GM23248 (cell line): ENCODE measurements at regions not wholly inside any gene's neighbourhood (a gene's known extent, or its start where the extent isn't known, plus 50 kb on each side); places are given as distances from the start of the nearest gene placed in this dataset.
A peak's percentile ranks its signal among the peaks of the same experiment; 100 is the strongest.

Experiments
- DNase-seq: peaks from one replicate; pipeline ENCODE4 v3.0.0-alpha.2; 2015
- H2AFZ ChIP-seq: fragments of 200-600 bp; sonication (generic); 2 replicates; pipeline ENCODE4 v1.6.1; 2016; ENCODE audit warnings: antibody characterized with exemption
- H3F3A ChIP-seq: fragments of 200-600 bp; sonication (generic); 2 replicates; pipeline ENCODE4 v1.6.1; 2016; ENCODE audit warnings: mild to moderate bottlenecking, antibody characterized with exemption, mixed run types; ENCODE audit not compliant: insufficient read depth
- H3K27ac ChIP-seq: fragments of 200-600 bp; sonication (generic); 2 replicates; pipeline ENCODE4 v1.5.1; 2016; ENCODE audit warnings: mild to moderate bottlenecking
- H3K27me3 ChIP-seq: fragments of 200-600 bp; sonication (generic); replicated peaks from 2 replicates; pipeline ENCODE4 v1.6.1; 2016; ENCODE audit warnings: mild to moderate bottlenecking; ENCODE audit not compliant: insufficient read depth
- H3K36me3 ChIP-seq: fragments of 200-600 bp; sonication (generic); 2 replicates; pipeline ENCODE4 v1.6.1; 2016; ENCODE audit warnings: low read depth, mild to moderate bottlenecking
- H3K4me1 ChIP-seq: fragments of 200-600 bp; sonication (generic); 2 replicates; pipeline ENCODE4 v1.6.1; 2016; ENCODE audit warnings: mild to moderate bottlenecking; ENCODE audit not compliant: insufficient read depth
- H3K4me2 ChIP-seq: fragments of 200-600 bp; sonication (generic); one replicate; pipeline ENCODE4 v1.6.1; 2016; ENCODE audit warnings: mild to moderate bottlenecking; ENCODE audit not compliant: unreplicated experiment
- H3K4me3 ChIP-seq: fragments of 200-600 bp; sonication (generic); 2 replicates; pipeline ENCODE4 v1.5.1; 2016; ENCODE audit warnings: mild to moderate bottlenecking
- H3K79me2 ChIP-seq: fragments of 200-600 bp; sonication (generic); 2 replicates; pipeline ENCODE4 v1.6.1; 2016; ENCODE audit warnings: mild to moderate bottlenecking; ENCODE audit not compliant: insufficient read depth
- H3K9ac ChIP-seq: fragments of 200-600 bp; sonication (generic); 2 replicates; pipeline ENCODE4 v1.6.1; 2016; ENCODE audit warnings: mild to moderate bottlenecking
- H3K9me2 ChIP-seq: fragments of 200-600 bp; sonication (generic); 2 replicates; pipeline ENCODE4 v1.6.1; 2016; ENCODE audit warnings: mixed run types, mild to moderate bottlenecking, moderate library complexity; ENCODE audit not compliant: insufficient read depth
- H3K9me3 ChIP-seq: fragments of 200-600 bp; sonication (generic); one replicate; pipeline ENCODE4 v1.6.1; 2017; ENCODE audit warnings: low read depth
- H4K20me1 ChIP-seq: fragments of 200-600 bp; sonication (generic); 2 replicates; pipeline ENCODE4 v1.6.0; 2016; ENCODE audit not compliant: insufficient read depth
- EZH2 ChIP-seq: fragments of 200-600 bp; sonication (generic); IDR thresholded peaks from 2 replicates; pipeline ENCODE4 v1.6.1; 2018; ENCODE audit warnings: antibody characterized with exemption, mild to moderate bottlenecking; ENCODE audit not compliant: insufficient read depth, poor library complexity, severe bottlenecking
- EZH2phosphoT487 ChIP-seq: fragments of 200-600 bp; sonication (generic); IDR thresholded peaks from 2 replicates; pipeline ENCODE4 v1.6.1; 2018; ENCODE audit warnings: antibody characterized with exemption, moderate library complexity, mild to moderate bottlenecking, low read depth; ENCODE audit not compliant: insufficient read depth
- WGBS, 2 experiments: methylation state at CpG; one replicate each; pipeline ENCODE4 v1.1.6; 2015 to 2017; ENCODE audit warnings: low lambda C conversion rate in 2 of 2, low coverage in 1 of 2; ENCODE audit errors: missing lambda C conversion rate in 2 of 2; 5-methylcytosine and 5-hydroxymethylcytosine counted together
- in situ Hi-C: fragments of 300-500 bp; cut with MboI; formaldehyde crosslinking; loops from 2 replicates; pipeline ENCODE4 v1.15.0; 2020

- 0 out of 2 replicates have a peak, but pooled peaks cover 4% of the 10 kb centered on the region for H3K36me3 ChIP-seq
- no peaks in the 10 kb centered on the region for H3K27me3 ChIP-seq
- 0% methylated on average over 5 to 8 of the region's 16 CpGs for WGBS, 2 experiments
- peak overlapping the region; percentile 97 for H3K4me2 ChIP-seq
- peak overlapping the region; percentile 66 for H3K27ac ChIP-seq
- H3K9ac ChIP-seq, result peak overlapping the region; percentile 91
- peak; percentile 67 for DNase-seq
- H3K79me2 ChIP-seq, result peaks cover 20% of the 10 kb centered on the region
- no peaks in the 10 kb centered on the region for H3K9me3 ChIP-seq
- no peak for TF ChIP-seq EZH2
- TF ChIP-seq EZH2phosphoT487, result no peak
- H3K4me3 ChIP-seq, result peak overlapping the region; percentile 84
- peaks cover 15% of the 10 kb centered on the region; the same call in 1 of the 2 replicates for H3F3A ChIP-seq
- peaks cover 12% of the 10 kb centered on the region; the same call in 1 of the 2 replicates for H3K4me1 ChIP-seq
- in situ Hi-C loops, result no loop called here
- peak overlapping the region; percentile 97 for H2AFZ ChIP-seq
- H3K9me2 ChIP-seq, result no peaks in the 10 kb centered on the region
- no peaks in the 10 kb centered on the region for H4K20me1 ChIP-seq
Observed at GRCh38 chrX:46447384-46447783, 97.8 kb downstream of the ZNF674 start.

GRCh38 chrX:46446727-46447378, 98.4 kb downstream of the ZNF674 start:
- Histone ChIP-seq H3K4me3 (peak overlapping the region; percentile 84), H3K27ac (peak overlapping the region; percentile 66), H2AFZ (peak overlapping the region; percentile 97), H3K27me3 (no peaks in the 10 kb centered on the region), H3F3A (peaks cover 15% of the 10 kb centered on the region; the same call in 1 of the 2 replicates), H3K9me2 (no peaks in the 10 kb centered on the region), H3K36me3 (no peaks in the 10 kb centered on the region), H3K9ac (peak overlapping the region; percentile 91), H4K20me1 (no peaks in the 10 kb centered on the region), H3K9me3 (no peaks in the 10 kb centered on the region), H3K4me2 (peak overlapping the region; percentile 97), H3K4me1 (peaks cover 12% of the 10 kb centered on the region; the same call in 1 of the 2 replicates), H3K79me2 (peaks cover 20% of the 10 kb centered on the region)
- peak; percentile 78 for DNase-seq
- WGBS, 2 experiments, result 1 to 2% methylated on average over 17 to 33 of the region's 51 CpGs
- TF ChIP-seq EZH2 (no peak), EZH2phosphoT487 (no peak)
- in situ Hi-C loops, result no loop called here

- in situ Hi-C loops, result no loop called here
- DNase-seq, result peak; percentile 86
- Histone ChIP-seq H3K9me2 (no peaks in the 10 kb centered on the region), H3K9me3 (no peaks in the 10 kb centered on the region), H2AFZ (no peak overlapping the region), H3K79me2 (peaks cover 18% of the 10 kb centered on the region), H3K4me2 (no peak overlapping the region), H3F3A (peaks cover 15% of the 10 kb centered on the region; the same call in 1 of the 2 replicates), H3K4me1 (peaks cover 12% of the 10 kb centered on the region; the same call in 1 of the 2 replicates), H3K27me3 (no peaks in the 10 kb centered on the region), H3K36me3 (no peaks in the 10 kb centered on the region), H3K9ac (no peak overlapping the region), H3K4me3 (no peak overlapping the region), H3K27ac (peak overlapping the region; percentile 33; the same call in 1 of the 2 replicates), H4K20me1 (no peaks in the 10 kb centered on the region)
- TF ChIP-seq EZH2 (no peak), EZH2phosphoT487 (no peak)
Observed at GRCh38 chrX:46444011-46444410, 101.2 kb downstream of the ZNF674 start.

GRCh38 chrX:46436744-46437143, 108.5 kb downstream of the ZNF674 start:
- Histone ChIP-seq H3K27ac (no peak overlapping the region), H3K36me3 (no peaks in the 10 kb centered on the region), H3K9me2 (no peaks in the 10 kb centered on the region), H3K4me2 (no peak overlapping the region), H2AFZ (no peak overlapping the region), H3K9ac (no peak overlapping the region), H3K4me1 (no peaks in the 10 kb centered on the region), H3F3A (no peaks in the 10 kb centered on the region), H3K9me3 (no peaks in the 10 kb centered on the region), H4K20me1 (no peaks in the 10 kb centered on the region), H3K4me3 (no peak overlapping the region), H3K27me3 (no peaks in the 10 kb centered on the region), H3K79me2 (no peaks in the 10 kb centered on the region)
- TF ChIP-seq EZH2 (no peak), EZH2phosphoT487 (no peak)
- in situ Hi-C loops, result no loop called here
- DNase-seq, result no peak

- H4K20me1 ChIP-seq, result no peaks in the 10 kb centered on the region
- no peak overlapping the region for H3K9ac ChIP-seq
- H3K27me3 ChIP-seq, result no peaks in the 10 kb centered on the region
- TF ChIP-seq EZH2phosphoT487, result no peak
- TF ChIP-seq EZH2, result no peak
- in situ Hi-C loops, result no loop called here
- no peaks in the 10 kb centered on the region for H3K36me3 ChIP-seq
- 71 to 79% methylated on average over 2 of the region's 2 CpGs for WGBS, 2 experiments
- H3K9me2 ChIP-seq, result no peaks in the 10 kb centered on the region
- peak; percentile 44 for DNase-seq
- no peak overlapping the region for H2AFZ ChIP-seq
- H3K9me3 ChIP-seq, result no peaks in the 10 kb centered on the region
- H3F3A ChIP-seq, result no peaks in the 10 kb centered on the region
- no peaks in the 10 kb centered on the region for H3K79me2 ChIP-seq
- no peaks in the 10 kb centered on the region for H3K4me1 ChIP-seq
- no peak overlapping the region for H3K4me2 ChIP-seq
- no peak overlapping the region for H3K4me3 ChIP-seq
- no peak overlapping the region for H3K27ac ChIP-seq
Observed at GRCh38 chrX:46433892-46434291, 111.3 kb downstream of the ZNF674 start.
